Trophoblast cell (in vitro differentiated cells and primary cell): ENCODE measurements at regions not wholly inside any gene's neighbourhood (a gene's known extent, or its start where the extent isn't known, plus 50 kb on each side); places are given as distances from the start of the nearest gene placed in this dataset.

ENCODE experiments used
- DNase-seq, 2 donors: peaks; one replicate each; pipeline ENCODE4 v3.0.0-alpha.2; 2016
- H2AFZ ChIP-seq: 2 replicates; pipeline ENCODE4 v1.6.1; 2013; ENCODE audit warnings: low read length, moderate library complexity, mild to moderate bottlenecking; ENCODE audit not compliant: insufficient read depth, poor library complexity
- H2AK5ac ChIP-seq: 2 replicates; pipeline ENCODE4 v1.6.1; 2013; ENCODE audit warnings: mild to moderate bottlenecking, low read length
- H2BK120ac ChIP-seq: 2 replicates; pipeline ENCODE4 v1.6.1; 2013; ENCODE audit warnings: low read length, mild to moderate bottlenecking, moderate library complexity; ENCODE audit not compliant: insufficient read depth, poor library complexity
- H2BK12ac ChIP-seq: 2 replicates; pipeline ENCODE4 v1.6.1; 2013; ENCODE audit warnings: mild to moderate bottlenecking, low read length, moderate library complexity
- H2BK5ac ChIP-seq: 2 replicates; pipeline ENCODE4 v1.6.1; 2013; ENCODE audit warnings: low read length, low read depth, moderate library complexity, mild to moderate bottlenecking; ENCODE audit not compliant: poor library complexity
- H3K14ac ChIP-seq: 2 replicates; pipeline ENCODE4 v1.6.1; 2013; ENCODE audit warnings: mild to moderate bottlenecking, low read length
- H3K18ac ChIP-seq: 2 replicates; pipeline ENCODE4 v1.6.1; 2013; ENCODE audit warnings: mild to moderate bottlenecking, low read length
- H3K23ac ChIP-seq: 2 replicates; pipeline ENCODE4 v1.6.1; 2013; ENCODE audit warnings: low read length
- H3K27ac ChIP-seq: 2 replicates; pipeline ENCODE4 v1.5.1; 2013; ENCODE audit warnings: low read depth, mild to moderate bottlenecking, inconsistent platforms, low read length, moderate library complexity
- H3K27me3 ChIP-seq: 2 replicates; pipeline ENCODE4 v1.6.1; 2013; ENCODE audit warnings: inconsistent platforms, mild to moderate bottlenecking, low read length, moderate library complexity; ENCODE audit not compliant: insufficient read depth
- H3K36me3 ChIP-seq, 2 experiments: 1 replicate in 1 of 2; 2 replicates in 1 of 2; pipeline ENCODE4 v1.6.1; 2013; ENCODE audit warnings: low read length in 2 of 2, mild to moderate bottlenecking in 2 of 2, moderate library complexity in 1 of 2; ENCODE audit not compliant: insufficient read depth in 2 of 2, control insufficient read depth in 1 of 2
- H3K4ac ChIP-seq: 2 replicates; pipeline ENCODE4 v1.6.1; 2013; ENCODE audit warnings: low read depth, mild to moderate bottlenecking, low read length, moderate library complexity
- H3K4me1 ChIP-seq, 2 experiments: 1 replicate in 1 of 2; 2 replicates in 1 of 2; pipeline ENCODE4 v1.6.1; 2013; ENCODE audit warnings: low read length in 2 of 2, mild to moderate bottlenecking in 2 of 2, moderate library complexity in 1 of 2; ENCODE audit not compliant: insufficient read depth in 2 of 2, control insufficient read depth in 1 of 2
- H3K4me2 ChIP-seq: 2 replicates; pipeline ENCODE4 v1.6.1; 2013; ENCODE audit warnings: inconsistent platforms, mild to moderate bottlenecking, low read length, moderate library complexity
- H3K4me3 ChIP-seq: 2 replicates; pipeline ENCODE4 v1.5.1; 2013; ENCODE audit warnings: mild to moderate bottlenecking, low read depth, low read length, inconsistent platforms
- H3K79me1 ChIP-seq: one replicate; pipeline ENCODE4 v1.6.1; 2013; ENCODE audit warnings: low read length
- H3K79me2 ChIP-seq: 2 replicates; pipeline ENCODE4 v1.6.1; 2013; ENCODE audit warnings: low read length, mild to moderate bottlenecking; ENCODE audit not compliant: control insufficient read depth, insufficient read depth, poor library complexity
- H3K9ac ChIP-seq: 2 replicates; pipeline ENCODE4 v1.6.1; 2013; ENCODE audit warnings: mild to moderate bottlenecking, low read length
- H3K9me3 ChIP-seq: 2 replicates; pipeline ENCODE4 v1.6.1; 2013; ENCODE audit warnings: low read depth, mild to moderate bottlenecking, control low read depth, inconsistent platforms, low read length; ENCODE audit not compliant: insufficient read depth
- H4K12ac ChIP-seq: 2 replicates; pipeline ENCODE4 v1.6.1; 2013; ENCODE audit warnings: low read depth, mild to moderate bottlenecking, low read length, moderate library complexity
- H4K8ac ChIP-seq: 2 replicates; pipeline ENCODE4 v1.6.1; 2013; ENCODE audit warnings: low read depth, mild to moderate bottlenecking, low read length, moderate library complexity
- H4K91ac ChIP-seq: one replicate; pipeline ENCODE4 v1.6.1; 2013; ENCODE audit warnings: low read depth, mild to moderate bottlenecking, low read length, moderate library complexity
- WGBS: extraction: QIAGEN DNeasy Blood & Tissue Kit; methylation state at CpG from one replicate; pipeline ENCODE4 v1.1.7; 2013; ENCODE audit warnings: missing lambda C conversion rate; ENCODE audit not compliant: insufficient read length, insufficient coverage; ENCODE audit errors: extremely low coverage; 5-methylcytosine and 5-hydroxymethylcytosine counted together

GRCh38 chr2:34851804-34852203 lies 1252.7 kb upstream of the FAM98A start:
- Histone ChIP-seq H4K91ac (no peak overlapping the region), H3K4me2 (no peak overlapping the region), H3K9me3 (no peaks in the 10 kb centered on the region), H3K36me3 (no peaks in the 10 kb centered on the region), H3K4me3 (no peak overlapping the region), H3K4me1 (no peaks in the 10 kb centered on the region), H2AFZ (no peak overlapping the region), H2AK5ac (no peak overlapping the region), H3K18ac (no peak overlapping the region), H3K9ac (no peak overlapping the region), H4K12ac (no peak overlapping the region), H3K23ac (no peak overlapping the region), H2BK5ac (no peak overlapping the region), H3K79me2 (no peaks in the 10 kb centered on the region), H2BK120ac (no peak overlapping the region), H3K14ac (no peak overlapping the region), H3K79me1 (no peaks in the 10 kb centered on the region), H3K27me3 (no peaks in the 10 kb centered on the region), H2BK12ac (no peak overlapping the region), H4K8ac (no peak overlapping the region), H3K27ac (no peak overlapping the region), H3K4ac (no peak overlapping the region)
- no peak for DNase-seq
- no CpG with 5 or more reads among the region's 2 CpGs for WGBS

GRCh38 chr2:34849827-34850226 lies 1250.7 kb upstream of the FAM98A start:
- Histone ChIP-seq H3K9ac (no peak overlapping the region), H2AK5ac (no peak overlapping the region), H3K79me2 (no peaks in the 10 kb centered on the region), H3K23ac (no peak overlapping the region), H2AFZ (no peak overlapping the region), H3K27ac (no peak overlapping the region), H3K36me3 (no peaks in the 10 kb centered on the region), H4K12ac (no peak overlapping the region), H2BK12ac (no peak overlapping the region), H3K18ac (no peak overlapping the region), H2BK120ac (no peak overlapping the region), H3K4me2 (no peak overlapping the region), H4K91ac (no peak overlapping the region), H3K79me1 (no peaks in the 10 kb centered on the region), H4K8ac (no peak overlapping the region), H3K27me3 (no peaks in the 10 kb centered on the region), H3K4me3 (no peak overlapping the region), H3K4me1 (no peaks in the 10 kb centered on the region), H2BK5ac (no peak overlapping the region), H3K4ac (no peak overlapping the region), H3K14ac (no peak overlapping the region), H3K9me3 (no peaks in the 10 kb centered on the region)
- DNase-seq: no peak
- WGBS: no CpG with 5 or more reads among the region's 3 CpGs

- DNase-seq: no peak
- H3K4me1 ChIP-seq: no peaks in the 10 kb centered on the region
- no peak overlapping the region for H4K91ac ChIP-seq
- H2BK12ac ChIP-seq: no peak overlapping the region
- no peak overlapping the region for H3K4me2 ChIP-seq
- no peak overlapping the region for H2AFZ ChIP-seq
- no peak overlapping the region for H3K14ac ChIP-seq
- H3K36me3 ChIP-seq: no peaks in the 10 kb centered on the region
- no peak overlapping the region for H2AK5ac ChIP-seq
- H3K79me1 ChIP-seq: no peaks in the 10 kb centered on the region
- H2BK120ac ChIP-seq: no peak overlapping the region
- WGBS: no CpG with 5 or more reads among the region's 3 CpGs
- no peak overlapping the region for H4K8ac ChIP-seq
- no peaks in the 10 kb centered on the region for H3K27me3 ChIP-seq
- no peak overlapping the region for H3K18ac ChIP-seq
- no peak overlapping the region for H3K9ac ChIP-seq
- H3K23ac ChIP-seq: no peak overlapping the region
- no peak overlapping the region for H4K12ac ChIP-seq
- H3K4me3 ChIP-seq: no peak overlapping the region
- no peaks in the 10 kb centered on the region for H3K9me3 ChIP-seq
- H2BK5ac ChIP-seq: no peak overlapping the region
- H3K27ac ChIP-seq: no peak overlapping the region
- no peak overlapping the region for H3K4ac ChIP-seq
- H3K79me2 ChIP-seq: no peaks in the 10 kb centered on the region
These were observed 1249.6 kb upstream of the FAM98A start for GRCh38 chr2:34848691-34849090.

- Histone ChIP-seq H3K4me1 (no peaks in the 10 kb centered on the region), H3K27me3 (no peaks in the 10 kb centered on the region), H3K18ac (no peak overlapping the region), H4K8ac (no peak overlapping the region), H2AFZ (no peak overlapping the region), H3K27ac (no peak overlapping the region), H3K14ac (no peak overlapping the region), H3K79me1 (no peaks in the 10 kb centered on the region), H2BK5ac (no peak overlapping the region), H3K9me3 (no peaks in the 10 kb centered on the region), H2AK5ac (no peak overlapping the region), H3K23ac (no peak overlapping the region), H3K4ac (no peak overlapping the region), H3K9ac (no peak overlapping the region), H2BK120ac (no peak overlapping the region), H3K79me2 (no peaks in the 10 kb centered on the region), H4K12ac (no peak overlapping the region), H3K36me3 (no peaks in the 10 kb centered on the region), H4K91ac (no peak overlapping the region), H3K4me3 (no peak overlapping the region), H3K4me2 (no peak overlapping the region), H2BK12ac (no peak overlapping the region)
- WGBS: no CpG with 5 or more reads among the region's 2 CpGs
- no peak for DNase-seq
These were observed 1249.0 kb upstream of the FAM98A start for GRCh38 chr2:34848132-34848531.

GRCh38 chr2:34844629-34845028 lies 1245.5 kb upstream of the FAM98A start:
- no peaks in the 10 kb centered on the region for H3K4me1 ChIP-seq
- no peak overlapping the region for H2BK120ac ChIP-seq
- no peaks in the 10 kb centered on the region for H3K79me1 ChIP-seq
- H3K4me3 ChIP-seq: no peak overlapping the region
- DNase-seq: no peak
- no peak overlapping the region for H3K18ac ChIP-seq
- H3K23ac ChIP-seq: no peak overlapping the region
- no peak overlapping the region for H3K9ac ChIP-seq
- H2AFZ ChIP-seq: no peak overlapping the region
- no peaks in the 10 kb centered on the region for H3K27me3 ChIP-seq
- no peaks in the 10 kb centered on the region for H3K36me3 ChIP-seq
- no peak overlapping the region for H3K27ac ChIP-seq
- H4K91ac ChIP-seq: no peak overlapping the region
- no peak overlapping the region for H2AK5ac ChIP-seq
- no peak overlapping the region for H2BK12ac ChIP-seq
- no peak overlapping the region for H3K14ac ChIP-seq
- no peaks in the 10 kb centered on the region for H3K79me2 ChIP-seq
- H4K8ac ChIP-seq: no peak overlapping the region
- H3K4ac ChIP-seq: no peak overlapping the region
- no peak overlapping the region for H2BK5ac ChIP-seq
- H3K9me3 ChIP-seq: no peaks in the 10 kb centered on the region
- H4K12ac ChIP-seq: no peak overlapping the region
- H3K4me2 ChIP-seq: no peak overlapping the region
